ENCODE measurements at regions not wholly inside any gene's neighbourhood (a gene's known extent, or its start where the extent isn't known, plus 50 kb on each side); places are given as distances from the start of the nearest gene placed in this dataset.

DNA sequence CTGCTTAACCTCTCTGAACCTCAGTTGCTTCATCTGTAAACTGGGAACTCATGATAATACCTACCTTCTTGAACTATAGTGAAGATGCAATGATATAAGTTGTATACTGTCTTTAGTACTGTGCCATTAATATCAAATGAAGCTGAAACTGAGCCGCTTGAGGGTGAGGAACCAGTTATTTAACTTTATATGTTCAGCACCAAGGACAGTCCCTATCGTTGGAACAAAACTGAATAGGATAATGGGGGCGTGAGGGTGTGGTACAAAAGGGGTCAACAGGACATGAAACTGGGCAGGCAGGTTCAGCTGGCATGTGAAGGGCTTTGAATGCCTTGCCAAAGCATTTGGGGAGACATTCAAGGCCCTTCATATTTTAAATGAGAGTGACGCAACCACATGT, 112.6 kb downstream of the C11orf91 start:
- no peaks in the 10 kb centered on the region for H3K27me3 ChIP-seq (replicated peaks; ENCODE audit: insufficient read depth)
- ATAC-seq (ENCODE audit: insufficient number of reproducible peaks, low FRiP score, low read depth) (no peak), DNase-seq (ENCODE audit: low spot score) (no peak)
- H3K4me3 ChIP-seq: no peak overlapping the region
- no peaks in the 10 kb centered on the region for H3K9me3 ChIP-seq
- no peak overlapping the region for H3K27ac ChIP-seq
- H3K36me3 ChIP-seq: no peaks in the 10 kb centered on the region
- no peaks in the 10 kb centered on the region for H3K4me1 ChIP-seq (ENCODE audit: control insufficient read depth in 1 of 2, low read depth in 2 of 2)
- TF ChIP-seq CTCF (IDR thresholded peaks at IDR 0.05): no peak

- no peak overlapping the region for H3K4me3 ChIP-seq
- H3K27me3 ChIP-seq (replicated peaks; ENCODE audit: insufficient read depth): no peaks in the 10 kb centered on the region
- no peaks in the 10 kb centered on the region for H3K36me3 ChIP-seq
- DNase-seq (ENCODE audit: low spot score) (no peak), ATAC-seq (ENCODE audit: insufficient number of reproducible peaks, low FRiP score, low read depth) (no peak)
- no peaks in the 10 kb centered on the region for H3K9me3 ChIP-seq
- H3K4me1 ChIP-seq (ENCODE audit: control insufficient read depth in 1 of 2, low read depth in 2 of 2): no peaks in the 10 kb centered on the region
- no peak for TF ChIP-seq CTCF (IDR thresholded peaks at IDR 0.05)
- no peak overlapping the region for H3K27ac ChIP-seq
These were observed 114.9 kb downstream of the C11orf91 start for GRCh38 chr11:33585586-33586209.

GRCh38 chr11:33582636-33583325, 117.8 kb downstream of the C11orf91 start:
- Histone ChIP-seq H3K36me3 (no peaks in the 10 kb centered on the region), H3K4me1 (ENCODE audit: control insufficient read depth in 1 of 2, low read depth in 2 of 2) (no peaks in the 10 kb centered on the region), H3K27ac (no peak overlapping the region), H3K27me3 (replicated peaks; ENCODE audit: insufficient read depth) (no peaks in the 10 kb centered on the region), H3K4me3 (no peak overlapping the region), H3K9me3 (no peaks in the 10 kb centered on the region)
- DNase-seq (ENCODE audit: low spot score) (no peak), ATAC-seq (ENCODE audit: insufficient number of reproducible peaks, low FRiP score, low read depth) (no peak)
- no peak for TF ChIP-seq CTCF (IDR thresholded peaks at IDR 0.05)

DNA sequence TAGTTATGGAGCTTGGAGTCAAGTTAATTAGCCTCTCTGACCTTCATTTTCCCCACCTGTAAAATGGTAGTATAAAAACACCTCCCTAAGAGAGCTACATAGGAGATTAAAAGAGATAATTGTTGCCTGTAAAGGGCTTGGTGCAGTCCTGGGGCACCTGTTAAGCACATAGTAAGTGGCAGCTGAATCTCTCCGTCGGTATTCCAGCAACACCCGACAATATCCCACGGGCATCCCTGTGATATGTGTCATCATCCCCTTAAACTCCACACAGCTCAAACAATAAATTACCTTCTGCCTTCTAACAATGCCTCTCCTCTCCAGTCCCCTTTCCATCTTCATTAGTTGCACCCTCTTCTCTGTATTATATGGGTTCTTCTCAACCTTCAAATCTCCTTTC, 121.5 kb downstream of the C11orf91 start:
- Histone ChIP-seq H3K27ac (no peak overlapping the region), H3K4me3 (no peak overlapping the region), H3K9me3 (no peaks in the 10 kb centered on the region), H3K4me1 (ENCODE audit: control insufficient read depth in 1 of 2, low read depth in 2 of 2) (no peaks in the 10 kb centered on the region), H3K27me3 (replicated peaks; ENCODE audit: insufficient read depth) (no peaks in the 10 kb centered on the region), H3K36me3 (no peaks in the 10 kb centered on the region)
- ATAC-seq (ENCODE audit: insufficient number of reproducible peaks, low FRiP score, low read depth): no peak
- DNase-seq (ENCODE audit: low spot score): no peak
- no peak for TF ChIP-seq CTCF (IDR thresholded peaks at IDR 0.05)

DNA sequence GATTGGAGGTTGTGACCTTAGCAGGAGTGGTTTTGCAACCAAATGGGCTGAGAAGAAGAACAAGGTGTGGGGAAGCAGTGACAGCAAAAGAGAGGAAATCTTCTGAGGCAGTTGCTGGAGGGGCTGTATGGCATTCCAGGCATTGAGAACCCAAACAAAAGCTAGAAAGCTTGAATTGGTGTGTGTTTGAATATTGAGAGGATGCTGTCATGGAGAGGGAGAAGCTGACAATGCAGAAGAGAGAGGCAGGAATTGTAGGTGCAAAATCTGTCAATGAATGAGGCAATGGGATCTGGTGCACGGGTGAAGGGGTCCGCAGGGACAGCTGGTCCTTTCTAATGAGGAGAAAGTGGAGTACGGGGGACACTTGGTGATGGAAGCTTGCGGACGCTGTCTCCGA, 123.4 kb downstream of the C11orf91 start:
- ATAC-seq (ENCODE audit: insufficient number of reproducible peaks, low FRiP score, low read depth): no peak
- Histone ChIP-seq H3K27me3 (replicated peaks; ENCODE audit: insufficient read depth) (no peaks in the 10 kb centered on the region), H3K4me1 (ENCODE audit: control insufficient read depth in 1 of 2, low read depth in 2 of 2) (no peaks in the 10 kb centered on the region), H3K36me3 (no peaks in the 10 kb centered on the region), H3K9me3 (no peaks in the 10 kb centered on the region), H3K27ac (no peak overlapping the region), H3K4me3 (no peak overlapping the region)
- TF ChIP-seq CTCF (IDR thresholded peaks at IDR 0.05): no peak
- no peak for DNase-seq (ENCODE audit: low spot score)

Measured in thoracic aorta (tissue), 2 donors.